Tibial nerve (tissue), 3 donors: ENCODE measurements at regions not wholly inside any gene's neighbourhood (a gene's known extent, or its start where the extent isn't known, plus 50 kb on each side); places are given as distances from the start of the nearest gene placed in this dataset.

ENCODE experiments used
- CTCF ChIP-seq, 5 experiments: fragments of 200-600 bp in 3 of 5; fragments of 450-650 bp in 2 of 5; sonication (generic) in 3 of 5; IDR thresholded peaks; one replicate each; pipeline ENCODE4 v1.5.1; 2016 to 2019; ENCODE audit warnings: antibody characterized with exemption in 5 of 5, mild to moderate bottlenecking in 3 of 5, moderate library complexity in 2 of 5
- POLR2A ChIP-seq, 2 donors: fragments of 450-650 bp; IDR thresholded peaks; one replicate each; pipeline ENCODE4 v1.6.1; 2017; ENCODE audit warnings: antibody characterized with exemption in 2 of 2, mild to moderate bottlenecking in 2 of 2, moderate library complexity in 2 of 2

GRCh38 chr10:42988069-42988468, 88.8 kb upstream of the RET start:
- TF ChIP-seq CTCF (IDR thresholded peaks at IDR 0.05) (no peak), POLR2A (IDR thresholded peaks at IDR 0.05) (no peak)
